SK-N-SH treated with all-trans-retinoic acid at 6 μM for 48 hours (cell line): ENCODE measurements at regions not wholly inside any gene's neighbourhood (a gene's known extent, or its start where the extent isn't known, plus 50 kb on each side); places are given as distances from the start of the nearest gene placed in this dataset.

ENCODE experiments used
- ARNTL ChIP-seq: fragments of 450-650 bp; formaldehyde crosslinking; IDR thresholded peaks from 2 replicates; pipeline ENCODE4 v1.5.0; 2020; ENCODE audit warnings: low read depth, mild to moderate bottlenecking, moderate library complexity, borderline replicate concordance
- GLIS3 ChIP-seq: fragments of 250-450 bp; sonication (Bioruptor Pico); IDR thresholded peaks from 2 replicates; pipeline ENCODE4 v1.5.0; 2020; ENCODE audit warnings: mild to moderate bottlenecking, moderate library complexity
- RARB ChIP-seq: fragments of 250-450 bp; sonication (Bioruptor Pico); IDR thresholded peaks from 2 replicates; pipeline ENCODE4 v1.8.0; 2021; ENCODE audit warnings: mild to moderate bottlenecking, moderate library complexity
- ZNF565 ChIP-seq: fragments of 450-650 bp; formaldehyde crosslinking; conservative IDR thresholded peaks from 2 replicates; pipeline ENCODE4 v1.5.0; 2020; ENCODE audit warnings: low read depth, mild to moderate bottlenecking, moderate library complexity

DNA sequence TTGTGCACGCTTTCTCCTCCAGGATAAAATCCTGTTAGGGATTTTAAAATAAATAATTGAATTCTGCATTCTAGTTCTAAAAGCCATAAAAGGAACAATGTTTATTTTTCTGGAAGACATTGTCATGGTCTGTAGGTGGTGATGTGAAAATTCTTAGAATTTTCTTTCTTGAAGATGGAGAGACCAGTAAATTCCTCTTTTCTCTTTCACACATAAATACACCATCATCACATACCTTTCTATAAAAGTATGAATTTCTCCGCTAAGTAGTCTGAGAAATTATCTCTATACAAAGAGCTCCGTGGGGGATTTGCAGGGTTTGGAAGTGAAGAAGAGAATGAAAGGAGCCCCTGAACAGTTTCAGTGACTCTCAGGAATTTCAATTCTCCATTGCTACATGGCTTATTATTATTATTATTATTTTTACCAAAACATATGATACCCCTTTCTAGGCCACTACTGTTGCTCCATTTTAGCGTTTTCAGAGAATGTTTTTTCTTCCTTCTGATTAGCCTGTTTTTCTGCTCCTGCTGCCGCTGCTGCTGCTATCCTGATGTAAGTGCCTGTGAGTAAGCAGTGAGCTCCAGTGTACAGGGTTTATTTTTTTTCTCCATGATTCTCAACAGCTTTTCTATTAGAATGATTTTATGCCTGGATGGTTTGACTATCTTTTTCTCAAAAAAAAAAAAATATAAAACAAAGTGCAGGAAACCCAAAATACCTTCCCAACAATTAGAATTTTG, 145.8 kb downstream of the SAMD5 start:
- TF ChIP-seq RARB (no peak), ZNF565 (CRISPR knock-in tag) (no peak), ARNTL (CRISPR knock-in tag) (no peak), GLIS3 (no peak)
